Neuronal stem cell (in vitro differentiated cells): ENCODE measurements at regions not wholly inside any gene's neighbourhood (a gene's known extent, or its start where the extent isn't known, plus 50 kb on each side); places are given as distances from the start of the nearest gene placed in this dataset.

Experiments used
- DNase-seq: peaks from one replicate; pipeline ENCODE4 v3.0.0-alpha.2; 2013; ENCODE audit warnings: low spot score
- H2AFZ ChIP-seq: one replicate; pipeline ENCODE4 v1.6.1; 2013; ENCODE audit warnings: mild to moderate bottlenecking, low read length, inconsistent platforms
- H2AK5ac ChIP-seq: 2 replicates; pipeline ENCODE4 v1.6.1; 2013; ENCODE audit warnings: low read depth, mild to moderate bottlenecking, inconsistent platforms, low read length, moderate library complexity, mixed read lengths
- H2BK120ac ChIP-seq: 2 replicates; pipeline ENCODE4 v1.6.1; 2013; ENCODE audit warnings: low read depth, mild to moderate bottlenecking, inconsistent platforms, low read length, moderate library complexity, mixed read lengths
- H2BK12ac ChIP-seq: one replicate; pipeline ENCODE4 v1.6.1; 2013; ENCODE audit warnings: low read length, inconsistent platforms
- H2BK15ac ChIP-seq: 2 replicates; pipeline ENCODE4 v1.6.1; 2013; ENCODE audit warnings: mild to moderate bottlenecking, low read length, inconsistent platforms, mixed read lengths
- H2BK5ac ChIP-seq: one replicate; pipeline ENCODE4 v1.6.1; 2013; ENCODE audit warnings: inconsistent platforms, mild to moderate bottlenecking, low read length, moderate library complexity
- H3K14ac ChIP-seq: one replicate; pipeline ENCODE4 v1.6.1; 2013; ENCODE audit warnings: low read length, inconsistent platforms
- H3K18ac ChIP-seq: 2 replicates; pipeline ENCODE4 v1.6.1; 2013; ENCODE audit warnings: low read length, inconsistent platforms
- H3K23ac ChIP-seq: 2 replicates; pipeline ENCODE4 v1.6.1; 2013; ENCODE audit warnings: low read depth, mild to moderate bottlenecking, mixed read lengths, low read length, inconsistent platforms; ENCODE audit not compliant: poor library complexity
- H3K27ac ChIP-seq: replicated peaks from 3 replicates; pipeline ENCODE4 v1.5.1; 2013; ENCODE audit warnings: low read length, inconsistent platforms
- H3K27me3 ChIP-seq, 3 experiments: 2 replicates each; pipeline ENCODE4 v1.6.1; 2013; ENCODE audit warnings: low read length in 3 of 3, mild to moderate bottlenecking in 2 of 3, inconsistent platforms in 1 of 3, low read depth in 1 of 3, mixed read lengths in 1 of 3, moderate library complexity in 1 of 3; ENCODE audit not compliant: control insufficient read depth in 3 of 3, insufficient read depth in 3 of 3
- H3K36me3 ChIP-seq, 2 donors: replicated peaks in 1 of 2; 2 replicates each; pipeline ENCODE4 v1.6.1; 2013; ENCODE audit warnings: low read length in 2 of 2; ENCODE audit not compliant: control insufficient read depth in 2 of 2, insufficient read depth in 2 of 2
- H3K4ac ChIP-seq: 2 replicates; pipeline ENCODE4 v1.6.1; 2013; ENCODE audit warnings: inconsistent platforms, mild to moderate bottlenecking, low read length, moderate library complexity
- H3K4me1 ChIP-seq, 2 donors: 1 replicate in 1 of 2; 2 replicates in 1 of 2; pipeline ENCODE4 v1.6.1; 2013; ENCODE audit warnings: low read length in 2 of 2, low read depth in 1 of 2; ENCODE audit not compliant: control insufficient read depth in 2 of 2, insufficient read depth in 1 of 2
- H3K4me2 ChIP-seq: one replicate; pipeline ENCODE4 v1.6.1; 2013; ENCODE audit warnings: mild to moderate bottlenecking, low read length, inconsistent platforms; ENCODE audit not compliant: insufficient read depth, poor library complexity, severe bottlenecking
- H3K4me3 ChIP-seq, 2 donors: 2 replicates each; pipeline ENCODE4 v1.5.1; 2013; ENCODE audit warnings: low read length in 2 of 2, mild to moderate bottlenecking in 2 of 2, inconsistent platforms in 1 of 2, moderate library complexity in 1 of 2
- H3K79me1 ChIP-seq: one replicate; pipeline ENCODE4 v1.6.1; 2013; ENCODE audit warnings: low read depth, mild to moderate bottlenecking, inconsistent platforms, low read length, moderate library complexity
- H3K9ac ChIP-seq: one replicate; pipeline ENCODE4 v1.6.1; 2013; ENCODE audit warnings: mild to moderate bottlenecking, low read depth, low read length, inconsistent platforms; ENCODE audit not compliant: poor library complexity
- H3K9me3 ChIP-seq, 2 donors: replicated peaks in 1 of 2; 2 replicates each; pipeline versions ENCODE3 to v1.6.1; 2013; ENCODE audit warnings: low read length in 2 of 2, mild to moderate bottlenecking in 2 of 2, inconsistent platforms in 1 of 2, low read depth in 1 of 2, mixed read lengths in 1 of 2, moderate library complexity in 1 of 2; ENCODE audit not compliant: control insufficient read depth in 2 of 2, insufficient read depth in 1 of 2
- H4K8ac ChIP-seq: one replicate; pipeline ENCODE4 v1.6.1; 2013; ENCODE audit warnings: low read depth, mild to moderate bottlenecking, inconsistent platforms, low read length, moderate library complexity
- H4K91ac ChIP-seq: one replicate; pipeline ENCODE4 v1.6.1; 2013; ENCODE audit warnings: low read length, low read depth, mild to moderate bottlenecking, inconsistent platforms; ENCODE audit not compliant: poor library complexity
- WGBS, 2 donors: extraction: QIAGEN DNeasy Blood & Tissue Kit; methylation state at CpG; one replicate each; pipeline ENCODE4 v1.1.7; 2013; ENCODE audit warnings: missing lambda C conversion rate in 2 of 2, mixed read lengths in 1 of 2; ENCODE audit not compliant: insufficient read length in 2 of 2, insufficient replicate concordance in 1 of 2; ENCODE audit errors: extremely low coverage in 2 of 2; 5-methylcytosine and 5-hydroxymethylcytosine counted together

DNA sequence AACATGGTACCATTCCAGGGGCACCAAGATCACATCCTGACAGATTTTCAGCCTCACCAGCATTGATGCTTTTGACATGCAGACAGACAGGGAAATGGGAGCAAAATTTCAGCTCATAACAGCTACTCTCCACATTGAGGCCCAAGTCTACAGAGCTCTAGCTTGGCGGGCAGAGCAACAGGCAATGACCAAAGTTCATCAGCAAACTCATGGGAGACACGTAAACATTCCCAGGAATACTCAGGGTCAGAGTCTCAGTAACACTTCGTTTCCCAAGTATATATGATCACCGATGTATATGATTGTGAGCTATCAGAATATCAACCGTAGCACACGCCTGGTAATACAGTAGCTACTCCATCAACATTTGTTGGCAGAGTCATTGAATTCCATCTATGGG lies 59.2 kb upstream of the SLC24A5 start:
- Histone ChIP-seq H3K36me3 (no peaks in the 10 kb centered on the region), H3K4me1 (peaks cover 0 to 7% of the 10 kb centered on the region in 2 donors), H3K4me2 (no peak overlapping the region), H2AFZ (no peak overlapping the region), H3K18ac (no peak overlapping the region), H3K79me1 (no peaks in the 10 kb centered on the region), H3K4ac (no peak overlapping the region), H3K4me3 (no peak overlapping the region), H4K8ac (no peak overlapping the region), H3K23ac (no peak overlapping the region), H3K14ac (no peak overlapping the region), H2AK5ac (no peak overlapping the region), H2BK12ac (no peak overlapping the region), H2BK5ac (no peak overlapping the region), H3K27me3 (no peaks in the 10 kb centered on the region), H3K9ac (no peak overlapping the region), H3K27ac (no peak overlapping the region), H2BK120ac (no peak overlapping the region), H4K91ac (no peak overlapping the region), H2BK15ac (no peak overlapping the region), H3K9me3 (no peaks in the 10 kb centered on the region)
- DNase-seq: no peak
- WGBS, 2 donors: no CpG with 5 or more reads among the region's 6 CpGs

GRCh38 chr15:48062148-48062872 lies 58.5 kb upstream of the SLC24A5 start:
- Histone ChIP-seq H2BK5ac (no peak overlapping the region), H2AK5ac (no peak overlapping the region), H4K91ac (no peak overlapping the region), H3K79me1 (no peaks in the 10 kb centered on the region), H3K14ac (no peak overlapping the region), H4K8ac (no peak overlapping the region), H3K4me3 (no peak overlapping the region), H3K36me3 (no peaks in the 10 kb centered on the region), H3K4ac (no peak overlapping the region), H3K9ac (no peak overlapping the region), H3K27ac (no peak overlapping the region), H3K9me3 (no peaks in the 10 kb centered on the region), H3K4me1 (peaks cover 0 to 10% of the 10 kb centered on the region in 2 donors), H2BK15ac (no peak overlapping the region), H2BK12ac (no peak overlapping the region), H3K18ac (no peak overlapping the region), H3K27me3 (no peaks in the 10 kb centered on the region), H2AFZ (no peak overlapping the region), H3K23ac (no peak overlapping the region), H3K4me2 (no peak overlapping the region), H2BK120ac (no peak overlapping the region)
- no peak for DNase-seq
- WGBS, 2 donors: no CpG with 5 or more reads among the region's 11 CpGs

- H2AK5ac ChIP-seq: no peak overlapping the region
- H2BK12ac ChIP-seq: no peak overlapping the region
- no peak overlapping the region for H3K4me2 ChIP-seq
- H3K4me1 ChIP-seq: peaks cover 0 to 10% of the 10 kb centered on the region in 2 donors
- H2BK5ac ChIP-seq: no peak overlapping the region
- H4K8ac ChIP-seq: no peak overlapping the region
- no peaks in the 10 kb centered on the region for H3K79me1 ChIP-seq
- H3K9me3 ChIP-seq: peaks cover 0 to 2% of the 10 kb centered on the region in 2 donors
- no CpG with 5 or more reads among the region's 2 CpGs for WGBS, 2 donors
- H3K14ac ChIP-seq: no peak overlapping the region
- no peak overlapping the region for H4K91ac ChIP-seq
- H3K27ac ChIP-seq: no peak overlapping the region
- H2AFZ ChIP-seq: no peak overlapping the region
- H3K9ac ChIP-seq: no peak overlapping the region
- no peaks in the 10 kb centered on the region for H3K36me3 ChIP-seq
- no peak overlapping the region for H2BK120ac ChIP-seq
- H3K23ac ChIP-seq: no peak overlapping the region
- no peak for DNase-seq
- H3K27me3 ChIP-seq: peaks cover 0 to 3% (median 0%) of the 10 kb centered on the region in 3 experiments
- no peak overlapping the region for H3K4ac ChIP-seq
- H2BK15ac ChIP-seq: no peak overlapping the region
- no peak overlapping the region for H3K4me3 ChIP-seq
- H3K18ac ChIP-seq: no peak overlapping the region
These were observed 57.3 kb upstream of the SLC24A5 start for GRCh38 chr15:48063411-48063985.

DNA sequence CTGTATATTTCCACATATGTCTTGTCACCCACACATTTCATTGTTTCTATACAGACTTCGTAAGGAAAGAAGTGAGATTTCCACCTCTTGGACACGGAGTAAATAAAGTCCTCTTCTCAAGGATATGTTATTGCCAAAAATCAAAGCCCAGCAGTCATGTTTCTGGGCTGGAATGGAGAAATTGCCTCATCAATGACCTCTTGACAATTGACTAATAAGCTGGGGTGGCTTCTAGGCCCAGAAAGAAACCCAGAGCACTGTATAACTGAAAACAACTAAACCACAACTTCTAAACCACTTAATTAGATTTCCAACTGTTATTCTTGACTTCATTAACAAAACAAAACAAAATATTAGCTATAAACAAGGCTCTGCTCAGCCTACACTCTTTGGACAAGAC lies 56.4 kb upstream of the SLC24A5 start:
- Histone ChIP-seq H4K91ac (no peak overlapping the region), H3K36me3 (no peaks in the 10 kb centered on the region), H3K27me3 (peaks cover 0 to 3% (median 0%) of the 10 kb centered on the region in 3 experiments), H3K18ac (no peak overlapping the region), H2BK15ac (no peak overlapping the region), H3K79me1 (no peaks in the 10 kb centered on the region), H2AFZ (no peak overlapping the region), H3K9me3 (peaks cover 0 to 2% of the 10 kb centered on the region in 2 donors), H4K8ac (no peak overlapping the region), H3K4ac (no peak overlapping the region), H3K4me2 (no peak overlapping the region), H3K23ac (no peak overlapping the region), H3K14ac (no peak overlapping the region), H2AK5ac (no peak overlapping the region), H3K27ac (no peak overlapping the region), H2BK12ac (no peak overlapping the region), H2BK5ac (no peak overlapping the region), H3K9ac (no peak overlapping the region), H3K4me1 (peaks cover 0 to 10% of the 10 kb centered on the region in 2 donors), H2BK120ac (no peak overlapping the region), H3K4me3 (no peak overlapping the region)
- no CpG with 5 or more reads among the region's 2 CpGs for WGBS, 2 donors
- no peak for DNase-seq
